Panc1 (cell line): ENCODE measurements at regions not wholly inside any gene's neighbourhood (a gene's known extent, or its start where the extent isn't known, plus 50 kb on each side); places are given as distances from the start of the nearest gene placed in this dataset.

Source experiments
- POLR2AphosphoS5 ChIP-seq: IDR thresholded peaks from 2 replicates; pipeline ENCODE4 v1.6.1; 2012; ENCODE audit warnings: mild to moderate bottlenecking, low read depth, low read length, moderate library complexity
- SIN3A ChIP-seq: IDR thresholded peaks from 2 replicates; pipeline ENCODE4 v1.6.1; 2012; ENCODE audit warnings: low read depth, mild to moderate bottlenecking, low read length, moderate library complexity, borderline replicate concordance; ENCODE audit not compliant: insufficient read depth
- TCF7L2 ChIP-seq: IDR thresholded peaks from 2 replicates; pipeline ENCODE4 v1.6.1; 2011; ENCODE audit warnings: mild to moderate bottlenecking, low read depth, low read length, inconsistent platforms
- TF ChIP-seq, protein P1 (sequence below): fragments of 450-650 bp; IDR thresholded peaks from 2 replicates; pipeline ENCODE4 v1.5.1; 2017; ENCODE audit warnings: mild to moderate bottlenecking
- TF ChIP-seq, protein P2 (sequence below), 2 experiments: IDR thresholded peaks; 2 replicates each; pipeline ENCODE4 v1.6.1; 2011 to 2012; ENCODE audit warnings: low read depth in 2 of 2, control low read depth in 1 of 2, low read length in 1 of 2, mild to moderate bottlenecking in 1 of 2, moderate library complexity in 1 of 2; ENCODE audit not compliant: insufficient read depth in 1 of 2

DNA sequence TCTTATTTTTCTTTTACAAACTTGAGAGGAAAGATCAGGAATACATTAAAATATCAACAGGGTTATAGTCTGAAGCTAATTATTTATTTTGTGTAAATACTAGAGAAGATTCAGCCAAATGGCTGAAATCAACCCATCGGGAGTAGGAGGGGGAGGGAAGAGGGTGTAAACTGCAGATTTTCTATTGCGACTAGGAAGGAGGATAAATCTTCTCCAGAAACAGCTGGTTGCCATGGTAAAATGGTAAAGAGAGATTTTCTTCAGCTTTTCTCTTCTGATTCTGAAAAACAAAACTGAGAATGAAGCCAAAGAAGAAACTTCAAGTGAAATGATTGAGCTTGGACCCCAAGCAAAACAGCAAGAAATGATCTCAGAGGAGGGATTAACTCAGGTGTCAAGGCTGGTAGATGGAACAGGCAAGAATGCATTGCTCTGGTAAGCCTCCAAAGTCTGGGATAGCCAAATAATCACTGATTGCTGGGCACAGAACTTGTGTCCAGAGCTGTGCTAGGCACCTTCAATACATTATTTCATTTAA, 193.5 kb upstream of the SPTLC3 start:
- TF ChIP-seq, protein P1, sequence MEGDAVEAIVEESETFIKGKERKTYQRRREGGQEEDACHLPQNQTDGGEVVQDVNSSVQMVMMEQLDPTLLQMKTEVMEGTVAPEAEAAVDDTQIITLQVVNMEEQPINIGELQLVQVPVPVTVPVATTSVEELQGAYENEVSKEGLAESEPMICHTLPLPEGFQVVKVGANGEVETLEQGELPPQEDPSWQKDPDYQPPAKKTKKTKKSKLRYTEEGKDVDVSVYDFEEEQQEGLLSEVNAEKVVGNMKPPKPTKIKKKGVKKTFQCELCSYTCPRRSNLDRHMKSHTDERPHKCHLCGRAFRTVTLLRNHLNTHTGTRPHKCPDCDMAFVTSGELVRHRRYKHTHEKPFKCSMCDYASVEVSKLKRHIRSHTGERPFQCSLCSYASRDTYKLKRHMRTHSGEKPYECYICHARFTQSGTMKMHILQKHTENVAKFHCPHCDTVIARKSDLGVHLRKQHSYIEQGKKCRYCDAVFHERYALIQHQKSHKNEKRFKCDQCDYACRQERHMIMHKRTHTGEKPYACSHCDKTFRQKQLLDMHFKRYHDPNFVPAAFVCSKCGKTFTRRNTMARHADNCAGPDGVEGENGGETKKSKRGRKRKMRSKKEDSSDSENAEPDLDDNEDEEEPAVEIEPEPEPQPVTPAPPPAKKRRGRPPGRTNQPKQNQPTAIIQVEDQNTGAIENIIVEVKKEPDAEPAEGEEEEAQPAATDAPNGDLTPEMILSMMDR, result no peak
- TF ChIP-seq TCF7L2, result no peak
- no peak for TF ChIP-seq POLR2AphosphoS5
- TF ChIP-seq, protein P2, sequence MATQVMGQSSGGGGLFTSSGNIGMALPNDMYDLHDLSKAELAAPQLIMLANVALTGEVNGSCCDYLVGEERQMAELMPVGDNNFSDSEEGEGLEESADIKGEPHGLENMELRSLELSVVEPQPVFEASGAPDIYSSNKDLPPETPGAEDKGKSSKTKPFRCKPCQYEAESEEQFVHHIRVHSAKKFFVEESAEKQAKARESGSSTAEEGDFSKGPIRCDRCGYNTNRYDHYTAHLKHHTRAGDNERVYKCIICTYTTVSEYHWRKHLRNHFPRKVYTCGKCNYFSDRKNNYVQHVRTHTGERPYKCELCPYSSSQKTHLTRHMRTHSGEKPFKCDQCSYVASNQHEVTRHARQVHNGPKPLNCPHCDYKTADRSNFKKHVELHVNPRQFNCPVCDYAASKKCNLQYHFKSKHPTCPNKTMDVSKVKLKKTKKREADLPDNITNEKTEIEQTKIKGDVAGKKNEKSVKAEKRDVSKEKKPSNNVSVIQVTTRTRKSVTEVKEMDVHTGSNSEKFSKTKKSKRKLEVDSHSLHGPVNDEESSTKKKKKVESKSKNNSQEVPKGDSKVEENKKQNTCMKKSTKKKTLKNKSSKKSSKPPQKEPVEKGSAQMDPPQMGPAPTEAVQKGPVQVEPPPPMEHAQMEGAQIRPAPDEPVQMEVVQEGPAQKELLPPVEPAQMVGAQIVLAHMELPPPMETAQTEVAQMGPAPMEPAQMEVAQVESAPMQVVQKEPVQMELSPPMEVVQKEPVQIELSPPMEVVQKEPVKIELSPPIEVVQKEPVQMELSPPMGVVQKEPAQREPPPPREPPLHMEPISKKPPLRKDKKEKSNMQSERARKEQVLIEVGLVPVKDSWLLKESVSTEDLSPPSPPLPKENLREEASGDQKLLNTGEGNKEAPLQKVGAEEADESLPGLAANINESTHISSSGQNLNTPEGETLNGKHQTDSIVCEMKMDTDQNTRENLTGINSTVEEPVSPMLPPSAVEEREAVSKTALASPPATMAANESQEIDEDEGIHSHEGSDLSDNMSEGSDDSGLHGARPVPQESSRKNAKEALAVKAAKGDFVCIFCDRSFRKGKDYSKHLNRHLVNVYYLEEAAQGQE (IDR thresholded peaks at IDR 0.05; ENCODE audit: insufficient read depth in 1 of 2, low read depth in 2 of 2, low read length in 1 of 2), result no peak
- no peak for TF ChIP-seq SIN3A
